ENCODE measurements at regions not wholly inside any gene's neighbourhood (a gene's known extent, or its start where the extent isn't known, plus 50 kb on each side); places are given as distances from the start of the nearest gene placed in this dataset.

- no peak for DNase-seq (ENCODE audit: low spot score)
Observed at GRCh38 chr12:98280152-98280551, 235.2 kb upstream of the TMPO start.

- no peak for DNase-seq (ENCODE audit: low spot score)
Observed at GRCh38 chr12:98280621-98281020, 234.8 kb upstream of the TMPO start.

- no peak for DNase-seq (ENCODE audit: low spot score)
Observed at GRCh38 chr12:98291828-98292227, 223.6 kb upstream of the TMPO start.

GRCh38 chr12:98294051-98294805 is 221.2 kb upstream of the TMPO start:
- no peak for DNase-seq (ENCODE audit: low spot score)

GRCh38 chr12:98295681-98296080 is 219.7 kb upstream of the TMPO start:
- DNase-seq (ENCODE audit: low spot score) = no peak

GRCh38 chr12:98296462-98297079 is 218.8 kb upstream of the TMPO start:
- DNase-seq (ENCODE audit: low spot score) = no peak

GRCh38 chr12:98297538-98297937 is 217.9 kb upstream of the TMPO start:
- DNase-seq (ENCODE audit: low spot score) = no peak

GRCh38 chr12:98308141-98308540 is 207.2 kb upstream of the TMPO start:
- DNase-seq (ENCODE audit: low spot score) = no peak

- no peak for DNase-seq (ENCODE audit: low spot score)
Observed at GRCh38 chr12:98317939-98318899, 197.2 kb upstream of the TMPO start.

- DNase-seq (ENCODE audit: low spot score) = no peak
Observed at GRCh38 chr12:98319716-98320425, 195.5 kb upstream of the TMPO start.

- no peak for DNase-seq (ENCODE audit: low spot score)
Observed at GRCh38 chr12:98325003-98325402, 190.4 kb upstream of the TMPO start.

GRCh38 chr12:98328467-98328866 is 186.9 kb upstream of the TMPO start:
- no peak for DNase-seq (ENCODE audit: low spot score)

GRCh38 chr12:98329589-98329988 is 185.8 kb upstream of the TMPO start:
- no peak for DNase-seq (ENCODE audit: low spot score)

- DNase-seq (ENCODE audit: low spot score) = no peak
Observed at GRCh38 chr12:98332642-98333041, 182.7 kb upstream of the TMPO start.

GRCh38 chr12:98334768-98335167 is 180.6 kb upstream of the TMPO start:
- no peak for DNase-seq (ENCODE audit: low spot score)

- DNase-seq (ENCODE audit: low spot score) = no peak
Observed at GRCh38 chr12:98341026-98341425, 174.4 kb upstream of the TMPO start.

- no peak for DNase-seq (ENCODE audit: low spot score)
Observed at GRCh38 chr12:98341732-98342131, 173.7 kb upstream of the TMPO start.

- DNase-seq (ENCODE audit: low spot score) = no peak
Observed at GRCh38 chr12:98343002-98343567, 172.3 kb upstream of the TMPO start.

GRCh38 chr12:98344046-98344930 is 171.1 kb upstream of the TMPO start:
- DNase-seq (ENCODE audit: low spot score) = no peak

- DNase-seq (ENCODE audit: low spot score) = no peak
Observed at GRCh38 chr12:98345308-98345876, 170.0 kb upstream of the TMPO start.
